ENCODE measurements at regions not wholly inside any gene's neighbourhood (a gene's known extent, or its start where the extent isn't known, plus 50 kb on each side); places are given as distances from the start of the nearest gene placed in this dataset.

GRCh38 chr5:4665911-4666310 lies 474.2 kb upstream of the ADAMTS16 start:
- Histone ChIP-seq H3K27me3 (no peaks in the 10 kb centered on the region), H3K36me3 (no peaks in the 10 kb centered on the region), H3K9me3 (no peaks in the 10 kb centered on the region), H3K27ac (no peak overlapping the region), H3K4me3 (no peak overlapping the region), H3K4me1 (no peaks in the 10 kb centered on the region)
- no peak for DNase-seq
- TF ChIP-seq CTCF (IDR thresholded peaks at IDR 0.05) (no peak), POLR2A (IDR thresholded peaks at IDR 0.05) (no peak)

DNA sequence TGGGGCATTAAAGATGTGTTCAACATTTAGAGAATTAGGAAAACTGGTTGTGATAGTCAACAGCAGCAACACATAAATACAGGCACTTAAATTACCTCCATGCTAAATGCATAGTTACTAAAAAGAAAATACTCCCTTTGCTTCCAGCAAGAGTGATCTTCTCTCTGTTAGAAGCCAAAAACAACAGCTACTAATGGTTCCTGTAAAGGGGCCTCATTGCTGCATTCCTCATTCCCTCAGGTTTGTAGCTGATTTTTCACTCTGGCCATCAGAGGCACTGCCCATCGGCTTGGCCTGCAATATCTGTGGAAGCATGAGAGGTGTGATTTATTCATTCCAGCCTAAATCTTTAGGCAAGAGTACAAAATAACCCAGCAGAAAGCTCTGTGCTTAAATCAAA lies 466.0 kb upstream of the ADAMTS16 start:
- Histone ChIP-seq H3K4me3 (no peak overlapping the region), H3K36me3 (no peaks in the 10 kb centered on the region), H3K4me1 (no peaks in the 10 kb centered on the region), H3K9me3 (no peaks in the 10 kb centered on the region), H3K27me3 (no peaks in the 10 kb centered on the region), H3K27ac (no peak overlapping the region)
- no peak for DNase-seq
- TF ChIP-seq CTCF (IDR thresholded peaks at IDR 0.05) = no peak
- no peak for TF ChIP-seq POLR2A (IDR thresholded peaks at IDR 0.05)

DNA sequence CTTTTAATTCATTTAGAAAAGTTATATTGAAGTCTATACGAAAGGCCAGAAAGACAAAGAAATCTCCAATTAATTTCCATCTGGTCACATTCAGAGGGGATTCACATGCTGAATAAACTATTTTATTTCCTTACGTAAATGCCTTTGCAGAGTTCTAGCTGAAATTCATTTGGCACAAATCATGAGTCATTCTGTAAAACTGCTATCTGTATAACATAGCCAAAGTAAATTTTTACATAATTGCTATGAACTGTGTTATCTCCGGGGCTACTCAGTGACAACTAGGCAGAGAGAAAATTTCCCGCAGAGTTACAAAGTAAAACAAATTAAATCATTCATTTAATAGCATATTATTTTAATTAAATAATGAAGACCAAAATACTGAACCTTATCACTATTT lies 463.2 kb upstream of the ADAMTS16 start:
- Histone ChIP-seq H3K4me3 (no peak overlapping the region), H3K9me3 (no peaks in the 10 kb centered on the region), H3K4me1 (no peaks in the 10 kb centered on the region), H3K27me3 (no peaks in the 10 kb centered on the region), H3K36me3 (no peaks in the 10 kb centered on the region), H3K27ac (no peak overlapping the region)
- DNase-seq = no peak
- no peak for TF ChIP-seq POLR2A (IDR thresholded peaks at IDR 0.05)
- no peak for TF ChIP-seq CTCF (IDR thresholded peaks at IDR 0.05)

- H3K27ac ChIP-seq = no peak overlapping the region
- DNase-seq = no peak
- H3K4me3 ChIP-seq = no peak overlapping the region
- no peak for TF ChIP-seq CTCF (IDR thresholded peaks at IDR 0.05)
- no peak for TF ChIP-seq POLR2A (IDR thresholded peaks at IDR 0.05)
- H3K9me3 ChIP-seq = no peaks in the 10 kb centered on the region
- H3K4me1 ChIP-seq = no peaks in the 10 kb centered on the region
- H3K36me3 ChIP-seq = no peaks in the 10 kb centered on the region
- H3K27me3 ChIP-seq = no peaks in the 10 kb centered on the region
Observed at GRCh38 chr5:4684946-4685345, 455.2 kb upstream of the ADAMTS16 start.

DNA sequence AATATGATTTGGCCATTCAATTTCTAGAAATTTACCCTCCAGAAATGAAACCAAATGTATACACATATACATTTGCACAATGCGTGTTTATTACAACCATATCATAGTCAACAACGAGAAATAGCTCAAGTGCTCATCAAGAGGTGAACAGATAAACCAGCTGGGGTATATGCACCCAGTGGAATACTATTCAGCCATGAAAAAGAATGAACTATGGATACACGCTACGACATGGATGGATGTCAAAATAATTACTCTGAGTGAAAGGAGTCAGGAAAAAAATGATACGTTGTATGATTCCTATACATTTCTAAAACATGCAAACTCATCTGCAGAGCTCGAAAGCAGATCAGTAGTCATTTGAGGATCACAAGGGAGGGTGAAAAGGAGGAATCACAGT lies 441.5 kb upstream of the ADAMTS16 start:
- H3K9me3 ChIP-seq = no peaks in the 10 kb centered on the region
- no peaks in the 10 kb centered on the region for H3K27me3 ChIP-seq
- no peak for DNase-seq
- H3K27ac ChIP-seq = no peak overlapping the region
- H3K4me3 ChIP-seq = no peak overlapping the region
- H3K36me3 ChIP-seq = no peaks in the 10 kb centered on the region
- no peaks in the 10 kb centered on the region for H3K4me1 ChIP-seq
- TF ChIP-seq CTCF (IDR thresholded peaks at IDR 0.05) (no peak), POLR2A (IDR thresholded peaks at IDR 0.05) (no peak)

DNA sequence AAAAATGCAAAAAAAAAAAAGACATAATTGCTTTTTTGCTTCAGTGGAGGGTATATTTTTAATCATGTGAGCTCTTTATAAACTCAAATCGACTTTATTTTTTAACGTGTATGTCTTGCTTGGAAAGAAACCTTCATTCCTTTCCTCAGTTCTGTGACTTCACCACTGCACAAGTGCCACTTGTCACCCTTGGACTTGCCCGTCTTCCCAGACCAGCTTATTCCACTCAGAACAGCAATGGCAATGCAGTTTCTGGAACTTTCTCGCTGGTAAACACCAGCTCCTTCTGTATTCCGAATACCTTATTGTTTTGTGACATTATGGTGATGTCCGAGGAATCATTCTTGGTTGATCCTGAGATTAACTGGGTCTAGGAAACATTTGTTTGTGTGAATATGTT lies 440.5 kb upstream of the ADAMTS16 start:
- DNase-seq = no peak
- TF ChIP-seq POLR2A (IDR thresholded peaks at IDR 0.05) (no peak), CTCF (IDR thresholded peaks at IDR 0.05) (no peak)
- H3K27me3 ChIP-seq = no peaks in the 10 kb centered on the region
- H3K4me1 ChIP-seq = no peaks in the 10 kb centered on the region
- no peak overlapping the region for H3K27ac ChIP-seq
- no peaks in the 10 kb centered on the region for H3K36me3 ChIP-seq
- no peaks in the 10 kb centered on the region for H3K9me3 ChIP-seq
- no peak overlapping the region for H3K4me3 ChIP-seq

Data from Peyer's patch (tissue), 4 donors.